ENCODE measurements at regions not wholly inside any gene's neighbourhood (a gene's known extent, or its start where the extent isn't known, plus 50 kb on each side); places are given as distances from the start of the nearest gene placed in this dataset.

DNA sequence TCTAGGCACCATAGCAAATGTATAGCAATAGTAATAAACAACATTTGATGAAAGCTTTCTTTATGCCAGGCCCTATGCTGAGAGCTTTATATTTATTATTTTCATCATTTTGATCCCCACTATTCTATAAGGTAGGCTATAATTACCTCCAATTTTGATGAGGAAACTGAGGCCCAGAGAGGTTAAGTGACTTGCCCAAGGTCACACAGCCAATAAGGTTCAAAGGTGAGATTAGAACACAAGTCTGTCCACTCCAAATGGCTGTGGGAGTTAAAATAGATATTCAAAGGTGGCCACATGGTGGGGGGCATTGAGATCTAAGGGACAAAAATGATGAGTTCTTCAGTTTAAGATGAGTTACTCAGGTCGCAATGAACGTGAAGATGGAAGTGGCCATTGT, 269.9 kb downstream of the BMP7 start:
- no peak for DNase-seq (ENCODE audit: low read depth)

DNA sequence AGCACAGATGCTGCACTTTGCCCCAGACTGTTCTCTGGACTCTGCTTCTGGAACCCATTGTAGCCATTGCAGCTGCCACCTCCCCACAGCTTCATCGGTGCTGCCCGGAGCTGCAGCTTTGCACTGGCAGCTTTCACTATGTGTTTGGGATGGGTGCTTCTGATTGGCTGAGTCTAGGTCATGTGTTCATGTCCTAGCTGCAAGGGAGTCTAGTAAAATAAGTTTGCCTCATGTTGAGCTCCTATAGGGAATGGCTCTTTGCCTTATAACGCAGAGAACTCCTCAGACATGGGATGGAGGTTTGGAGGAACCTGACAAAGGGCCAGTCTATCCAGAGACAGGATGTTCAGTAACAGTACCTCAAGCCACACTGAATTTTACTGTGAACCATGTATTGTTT, 268.0 kb downstream of the BMP7 start:
- no peak for DNase-seq (ENCODE audit: low read depth)

DNA sequence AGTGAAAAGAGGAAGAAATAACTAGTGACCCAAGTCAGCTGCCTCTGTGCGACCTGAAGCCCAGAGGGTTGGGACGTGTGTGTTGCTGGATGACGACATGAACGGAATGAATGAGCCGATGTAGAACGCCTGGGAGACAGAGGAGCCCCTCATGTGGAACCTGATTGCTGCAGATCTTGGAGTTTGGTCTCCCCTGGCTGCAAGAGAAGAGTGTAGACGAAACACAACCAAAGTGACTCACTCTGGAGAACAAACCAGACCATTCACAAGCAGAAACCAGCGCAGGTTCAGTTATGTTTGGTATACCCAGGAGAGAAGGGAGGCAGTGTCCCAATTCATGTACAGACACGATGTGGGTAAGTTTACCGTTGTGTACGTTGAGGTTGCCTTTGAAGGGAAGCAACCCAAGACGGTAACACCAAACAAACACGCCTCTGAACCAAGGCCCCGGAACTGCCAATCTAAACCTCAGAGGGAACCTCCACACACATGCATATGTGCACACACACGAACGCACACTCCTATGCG, 265.9 kb downstream of the BMP7 start:
- DNase-seq (ENCODE audit: low read depth): no peak

DNA sequence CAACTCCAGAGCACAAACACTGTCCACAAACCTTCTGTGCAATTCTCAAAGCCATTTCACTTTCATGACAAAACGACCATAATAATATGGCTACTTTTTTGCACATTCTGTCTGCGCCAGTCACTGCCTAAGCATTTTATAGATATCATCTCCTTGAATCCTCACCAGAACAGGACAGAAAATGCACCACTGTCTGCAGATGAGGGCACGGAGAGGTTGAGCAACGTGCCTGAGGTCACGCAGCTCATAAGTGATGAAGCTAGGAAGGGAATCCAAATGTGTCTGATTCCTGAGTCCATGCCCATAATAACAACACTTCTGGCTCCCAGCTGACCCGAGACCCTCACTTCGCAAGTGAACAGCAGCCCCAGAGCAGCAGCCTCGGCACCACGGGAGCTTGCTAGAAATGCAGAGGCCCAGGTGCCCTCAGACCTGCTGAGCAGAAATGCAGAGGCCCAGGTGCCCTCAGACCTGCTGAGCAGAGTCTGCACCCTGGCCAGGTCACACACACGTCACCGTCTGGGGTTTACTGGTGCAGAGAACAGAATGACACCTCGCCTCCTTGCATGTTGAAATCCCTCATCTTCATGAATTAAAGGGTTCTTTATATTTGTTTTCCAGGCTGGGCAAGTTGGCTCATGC, 265.2 kb downstream of the BMP7 start:
- no peak for DNase-seq (ENCODE audit: low read depth)

DNA sequence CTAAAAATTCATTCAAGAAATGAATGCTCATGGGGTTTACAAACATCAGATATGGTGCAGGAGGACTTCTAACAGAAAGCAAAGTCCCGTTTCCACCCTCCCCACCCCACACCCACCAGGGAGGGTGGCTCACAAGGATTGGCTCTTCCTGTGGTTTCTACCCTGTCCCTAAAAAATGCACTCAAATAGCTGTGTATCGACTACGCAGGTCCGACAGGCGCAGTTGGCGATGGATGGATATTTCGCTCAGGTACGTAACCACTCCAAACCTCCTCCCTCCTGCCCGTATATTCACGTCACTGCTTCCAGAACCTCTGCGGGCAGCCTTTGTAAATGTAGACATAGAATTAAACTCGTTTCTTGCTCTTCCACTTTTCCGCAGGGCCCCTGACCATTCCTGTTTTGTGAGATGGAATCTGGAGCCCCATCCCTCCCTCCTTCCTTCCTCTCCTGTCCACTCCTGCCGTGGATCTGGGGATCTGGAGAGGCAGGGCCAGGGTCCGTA, 264.3 kb downstream of the BMP7 start:
- no peak for DNase-seq (ENCODE audit: low read depth)

DNA sequence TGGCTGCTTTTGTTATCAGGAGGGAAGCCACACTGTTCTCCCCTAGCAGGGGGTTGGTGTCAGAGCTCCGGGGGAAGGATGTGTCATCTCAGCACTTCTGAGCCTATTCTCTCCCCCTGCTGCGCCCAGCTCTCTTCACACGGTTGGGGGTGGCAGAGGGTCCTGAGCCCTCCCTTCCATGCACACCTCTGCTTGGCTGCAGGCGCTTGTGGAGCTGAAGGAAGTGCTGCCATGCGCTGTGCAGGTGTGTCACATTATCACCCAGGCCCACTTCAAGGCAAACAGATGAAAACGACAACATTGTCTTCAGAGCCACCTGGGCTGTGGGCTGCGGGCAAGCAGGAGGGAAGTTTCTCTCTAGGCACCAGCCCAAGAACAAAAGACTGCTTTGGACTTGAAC, 263.4 kb downstream of the BMP7 start:
- no peak for DNase-seq (ENCODE audit: low read depth)

DNA sequence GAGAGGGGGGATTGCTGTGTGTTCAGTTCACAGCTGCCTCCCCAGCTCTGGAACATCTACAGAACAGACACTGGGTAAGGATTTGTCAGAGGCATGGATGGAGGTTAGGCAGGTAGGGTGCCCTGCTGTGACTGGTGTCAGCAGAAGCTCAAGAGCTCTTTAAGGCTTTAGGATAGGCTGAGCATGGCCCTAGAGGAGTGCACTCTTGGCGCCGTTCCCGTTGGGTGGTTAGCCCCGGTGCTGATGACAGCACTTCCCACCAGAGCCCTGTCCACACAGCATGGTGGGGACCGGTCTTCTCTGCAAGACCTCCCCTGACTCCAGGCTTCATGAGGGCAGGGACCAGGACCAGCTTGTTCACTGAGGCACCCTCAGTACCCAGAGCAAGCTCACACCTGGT, 262.0 kb downstream of the BMP7 start:
- DNase-seq (ENCODE audit: low read depth): no peak

DNA sequence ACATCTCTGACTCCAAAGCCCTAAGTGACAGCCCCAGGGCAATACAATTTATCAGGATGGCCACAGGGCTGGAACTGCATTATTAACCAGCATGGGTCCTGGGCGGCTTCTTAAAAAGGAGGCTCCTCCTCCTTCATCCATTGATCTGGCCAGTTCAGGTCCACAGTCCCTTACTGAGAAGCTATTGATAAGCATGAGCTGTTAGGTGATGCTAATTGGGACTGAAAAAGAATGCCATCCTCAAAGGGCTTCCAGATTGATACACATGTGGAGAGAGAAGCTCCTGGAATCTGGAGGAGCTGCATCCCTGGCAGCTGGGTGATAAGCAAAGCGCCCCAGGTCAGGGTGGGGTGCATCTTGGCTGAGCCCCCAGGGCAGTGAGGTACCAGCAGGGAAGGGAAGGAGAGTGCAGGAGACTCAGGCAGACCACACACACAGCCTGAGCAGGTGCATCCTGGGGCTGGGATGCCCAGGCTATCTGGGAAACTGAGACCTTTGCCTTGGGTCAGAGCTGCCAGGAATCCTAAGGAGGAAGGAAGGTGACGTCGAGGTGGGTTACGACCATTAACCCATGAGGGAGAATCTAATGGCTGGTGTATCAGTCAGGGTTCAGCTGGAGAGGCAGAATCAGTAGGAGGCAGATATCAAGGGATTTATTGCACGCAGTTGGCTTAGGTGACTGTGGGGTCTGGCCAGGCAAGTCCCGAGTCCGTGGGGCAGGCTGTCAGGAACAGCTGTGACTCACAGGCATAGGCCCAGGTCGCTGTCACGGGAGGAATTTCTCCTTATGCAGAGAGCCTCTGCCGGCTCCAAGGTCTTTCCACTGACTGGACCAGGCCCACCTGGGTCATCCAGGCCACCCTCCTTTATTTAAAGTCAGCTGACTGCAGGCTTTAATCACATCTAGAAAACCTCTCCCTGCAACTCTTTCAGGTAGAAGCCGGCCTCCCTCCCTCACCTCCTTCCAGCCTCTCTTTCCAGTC, 261.2 kb downstream of the BMP7 start:
- no peak for DNase-seq (ENCODE audit: low read depth)

DNA sequence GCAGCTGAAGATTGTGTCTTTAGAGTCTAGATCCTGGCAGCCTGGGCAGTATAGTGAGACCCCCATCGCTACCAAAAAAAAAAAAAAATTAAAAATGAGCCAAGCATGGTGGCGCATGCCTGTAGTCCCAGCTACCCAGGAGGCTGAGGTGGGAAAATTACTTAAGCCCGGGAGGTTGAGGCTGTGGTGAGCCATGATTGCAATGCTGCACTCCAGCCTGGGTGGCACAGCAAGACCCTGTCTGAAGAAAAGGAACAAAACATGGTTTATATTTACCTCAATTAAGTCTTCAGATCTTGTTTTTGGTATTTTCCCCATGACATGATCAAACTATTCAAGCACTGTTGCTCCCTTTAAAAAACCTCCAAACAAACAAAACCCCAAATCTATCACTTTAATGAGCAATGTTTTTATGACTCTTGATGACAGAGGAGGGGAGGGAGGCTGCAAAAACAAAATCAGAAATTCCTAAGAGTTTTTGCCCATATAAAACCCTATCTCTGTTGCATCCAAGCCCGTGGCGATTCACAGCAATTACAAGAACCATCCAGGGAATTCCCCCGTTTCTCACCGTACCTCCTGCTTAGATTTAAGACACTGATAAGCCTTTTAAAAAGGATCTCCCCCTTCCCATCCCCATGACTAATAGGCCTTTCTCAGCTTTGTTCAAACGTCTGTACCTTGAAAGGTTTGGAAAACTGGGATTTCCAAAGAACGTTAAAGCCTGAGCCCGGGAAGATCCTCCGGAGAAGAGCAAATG, 259.9 kb downstream of the BMP7 start:
- DNase-seq (ENCODE audit: low read depth): no peak

DNA sequence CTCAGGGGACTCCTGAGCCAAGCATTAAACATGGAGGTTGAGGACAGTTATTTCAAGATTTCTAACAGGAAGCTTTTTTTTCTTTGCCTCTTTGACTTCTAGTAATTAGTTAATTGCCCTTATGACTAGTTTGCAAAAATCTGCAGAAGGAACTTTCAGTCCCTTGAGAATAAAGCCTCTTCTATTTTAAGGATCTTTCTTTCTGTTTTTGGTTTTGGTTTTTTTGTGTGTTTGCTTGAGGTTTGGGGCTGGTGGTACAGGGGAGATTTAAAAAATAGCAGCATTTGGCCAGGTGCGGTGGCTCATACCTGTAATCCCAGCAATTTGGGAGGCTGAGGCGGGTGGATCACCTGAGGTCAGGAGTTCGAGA, 259.3 kb downstream of the BMP7 start:
- DNase-seq (ENCODE audit: low read depth): no peak

DNA sequence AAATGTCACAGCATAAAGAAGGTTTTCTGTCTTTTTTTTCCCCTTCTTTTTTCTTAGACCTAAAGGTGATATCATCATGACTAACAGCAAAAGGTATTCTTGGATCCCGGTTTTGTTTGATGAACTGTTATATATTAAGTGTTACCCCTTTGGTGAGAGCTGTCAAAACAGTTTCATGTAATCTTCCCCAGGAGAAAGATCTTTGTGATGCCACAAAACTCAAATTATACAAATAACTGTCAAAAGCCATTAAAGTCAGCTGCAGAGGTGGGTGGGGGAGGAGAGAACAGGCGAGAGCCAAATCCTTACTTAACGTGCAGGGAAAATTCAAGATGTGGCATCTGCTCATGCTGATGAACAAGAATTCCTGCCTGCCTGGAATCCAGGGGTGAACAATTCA, 258.2 kb downstream of the BMP7 start:
- no peak for DNase-seq (ENCODE audit: low read depth)

DNA sequence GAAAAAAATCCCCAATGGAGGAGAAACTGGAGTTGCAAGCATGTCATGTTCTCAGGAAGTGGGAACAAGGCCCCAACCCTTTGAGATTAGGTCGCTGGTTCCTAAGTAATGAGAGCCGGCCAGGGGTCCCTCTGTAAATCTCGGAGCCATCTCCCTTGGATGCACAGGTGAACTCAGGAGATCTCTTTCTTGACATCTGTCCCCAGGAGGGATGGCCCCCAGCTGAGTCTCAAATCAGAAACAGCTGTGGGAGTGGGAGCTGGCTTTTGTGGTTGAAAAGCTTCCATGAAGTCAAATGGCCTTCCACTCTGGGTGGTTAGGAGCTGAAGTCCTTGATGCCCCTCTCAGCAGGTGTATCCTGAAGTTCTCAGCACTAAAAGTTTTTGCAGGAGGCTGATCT, 257.1 kb downstream of the BMP7 start:
- DNase-seq (ENCODE audit: low read depth): no peak

DNA sequence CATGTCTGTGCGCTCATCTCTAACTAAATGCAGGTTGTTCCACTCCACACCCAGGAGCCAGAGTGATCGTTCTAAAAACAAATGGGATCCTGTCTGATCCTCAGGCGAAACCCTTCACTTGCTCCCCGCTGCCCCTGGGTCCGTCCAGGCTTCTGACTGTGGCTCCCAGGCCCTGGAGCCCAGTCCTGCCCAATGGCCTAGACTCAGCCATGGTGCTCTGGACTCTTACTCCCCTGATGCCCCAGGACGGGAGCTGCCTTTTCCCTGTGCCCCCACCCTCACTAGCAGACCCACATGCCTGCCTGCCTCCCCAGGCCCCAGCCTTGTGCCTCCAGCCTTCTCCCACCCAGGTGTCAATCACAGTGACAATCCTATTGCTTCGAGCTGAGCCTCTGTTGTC, 256.7 kb downstream of the BMP7 start:
- no peak for DNase-seq (ENCODE audit: low read depth)

DNA sequence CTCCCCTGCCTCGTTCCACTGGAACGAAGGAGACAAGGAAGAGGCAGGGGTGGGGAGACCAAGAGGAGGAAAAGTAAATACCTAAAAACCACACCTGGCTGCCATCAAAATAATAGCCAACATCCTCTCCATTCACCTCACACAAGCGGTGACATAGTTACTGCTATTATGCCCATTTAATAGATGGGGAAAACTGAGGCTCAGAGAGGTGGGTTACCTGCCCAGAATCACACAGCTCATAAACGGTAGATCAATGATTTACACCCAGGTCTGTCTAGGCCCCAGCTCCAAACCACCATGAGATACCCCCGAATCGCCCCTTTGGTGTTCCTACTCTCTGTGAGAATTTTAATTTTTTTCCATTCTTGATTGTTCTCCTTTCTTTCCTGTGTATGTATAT, 253.8 kb downstream of the BMP7 start:
- no peak for DNase-seq (ENCODE audit: low read depth)

DNA sequence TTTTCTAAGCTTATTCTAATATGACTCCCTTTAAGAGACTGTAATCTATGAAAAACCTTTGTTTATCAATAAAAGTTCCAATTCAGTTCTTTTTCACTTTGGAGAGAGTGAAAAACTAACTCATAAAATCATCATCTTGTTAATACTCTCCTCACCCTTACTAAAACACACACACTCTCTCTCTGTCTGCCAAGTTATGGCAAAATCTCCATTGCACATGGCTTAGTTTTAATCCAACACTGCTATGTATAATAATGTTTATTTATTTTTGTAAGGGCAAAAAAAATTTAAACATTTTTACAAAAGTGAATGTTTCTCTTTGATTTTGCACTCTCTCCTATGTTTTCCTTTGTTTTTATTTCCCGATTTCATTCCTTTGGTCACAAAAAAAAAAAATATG, 253.2 kb downstream of the BMP7 start:
- no peak for DNase-seq (ENCODE audit: low read depth)

DNA sequence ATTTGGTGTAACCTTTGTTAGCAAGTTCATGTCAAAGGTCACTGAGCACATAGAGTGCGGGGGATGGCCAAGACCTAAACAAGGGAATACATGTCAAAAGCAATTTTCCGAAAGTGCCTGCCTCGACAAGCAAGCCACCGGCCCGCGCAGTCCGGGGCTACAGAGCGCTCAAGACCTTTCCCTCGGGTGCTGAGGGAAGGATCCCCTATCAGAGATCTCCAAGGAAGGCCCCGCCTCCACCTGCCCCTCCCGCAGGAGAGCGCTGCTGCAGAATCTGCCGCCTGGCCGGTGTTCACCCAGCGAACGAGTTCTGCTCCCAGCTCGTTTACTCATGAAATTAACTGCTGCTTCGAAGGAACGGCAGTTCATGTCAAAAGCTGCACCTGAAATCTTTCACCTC, 252.7 kb downstream of the BMP7 start:
- no peak for DNase-seq (ENCODE audit: low read depth)

DNA sequence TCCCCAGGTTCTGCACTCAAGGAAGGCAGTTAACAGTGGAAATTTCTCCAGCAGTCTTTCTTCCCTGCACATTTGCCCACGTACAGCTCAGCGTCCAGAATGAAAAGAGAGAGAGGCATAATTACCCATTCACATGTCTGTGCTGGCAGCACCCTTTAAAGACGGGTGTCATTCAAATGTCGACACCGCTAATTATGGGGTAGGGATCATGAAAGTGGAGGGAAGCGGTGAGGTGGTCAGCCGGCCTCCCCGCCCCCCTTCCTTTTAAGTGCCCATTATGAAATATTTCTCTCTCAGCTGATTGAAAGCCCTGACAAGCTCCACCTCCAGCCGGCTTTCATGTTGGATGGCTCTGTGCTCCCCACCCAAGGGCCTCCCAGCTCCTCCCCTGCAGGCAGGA, 246.1 kb downstream of the BMP7 start:
- no peak for DNase-seq (ENCODE audit: low read depth)

DNA sequence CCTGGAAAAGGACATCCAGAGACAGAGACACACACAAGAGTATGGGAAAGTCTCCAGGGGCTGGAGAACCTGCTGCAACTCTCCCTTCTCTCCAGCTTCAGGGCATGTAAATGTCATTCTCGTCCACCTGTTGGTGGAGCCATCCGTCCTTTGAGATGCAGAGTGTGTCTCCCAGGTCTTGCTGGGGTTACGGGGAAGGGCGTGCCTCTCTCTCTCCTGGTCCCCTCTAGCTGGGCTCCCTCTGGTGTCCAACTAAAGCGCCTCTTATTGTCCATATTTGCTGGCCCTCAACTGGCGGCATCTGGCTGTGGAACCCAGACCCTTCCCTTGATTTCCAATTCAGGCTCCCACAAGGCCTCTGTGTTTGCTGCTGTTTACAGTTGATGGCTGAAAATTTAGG, 244.1 kb downstream of the BMP7 start:
- no peak for DNase-seq (ENCODE audit: low read depth)

DNA sequence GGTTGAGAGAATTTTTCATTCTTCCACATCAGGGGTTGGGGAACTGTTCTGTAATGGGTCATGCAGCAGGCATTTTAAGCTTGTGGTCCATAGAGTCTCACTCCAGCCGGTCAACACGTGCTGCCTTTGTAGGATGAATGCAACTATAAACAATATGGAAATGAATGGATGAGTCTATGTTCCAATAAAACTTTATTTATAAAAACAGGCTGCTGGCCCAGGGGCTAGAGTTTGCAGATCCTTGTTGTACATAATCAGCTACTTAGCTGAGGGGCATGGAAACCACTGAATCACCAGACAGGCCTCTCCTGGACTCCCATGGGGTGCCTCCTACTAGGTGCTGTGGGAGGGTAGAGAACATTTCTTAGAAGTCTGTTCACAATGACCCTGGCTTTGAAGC, 243.4 kb downstream of the BMP7 start:
- DNase-seq (ENCODE audit: low read depth): no peak

DNA sequence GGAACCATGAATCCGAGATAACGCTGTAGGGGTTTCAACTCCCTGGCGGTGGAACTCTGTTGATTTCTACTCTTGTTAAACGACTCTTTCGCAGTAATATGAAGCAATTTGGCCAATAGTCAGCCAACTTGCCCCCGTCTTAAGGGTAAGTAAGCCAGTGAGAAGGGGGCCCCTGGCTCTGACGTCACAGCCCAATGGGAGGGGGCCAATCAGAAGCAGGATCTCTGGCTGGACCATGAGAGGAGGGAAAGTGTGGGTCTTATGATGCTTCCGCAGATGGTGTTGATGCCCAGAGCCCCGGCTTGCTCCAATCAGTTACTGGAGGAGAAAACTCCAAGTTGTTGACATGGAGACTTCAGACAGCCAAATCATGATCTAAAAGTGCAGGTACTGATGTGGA, 242.4 kb downstream of the BMP7 start:
- no peak for DNase-seq (ENCODE audit: low read depth)

DNA sequence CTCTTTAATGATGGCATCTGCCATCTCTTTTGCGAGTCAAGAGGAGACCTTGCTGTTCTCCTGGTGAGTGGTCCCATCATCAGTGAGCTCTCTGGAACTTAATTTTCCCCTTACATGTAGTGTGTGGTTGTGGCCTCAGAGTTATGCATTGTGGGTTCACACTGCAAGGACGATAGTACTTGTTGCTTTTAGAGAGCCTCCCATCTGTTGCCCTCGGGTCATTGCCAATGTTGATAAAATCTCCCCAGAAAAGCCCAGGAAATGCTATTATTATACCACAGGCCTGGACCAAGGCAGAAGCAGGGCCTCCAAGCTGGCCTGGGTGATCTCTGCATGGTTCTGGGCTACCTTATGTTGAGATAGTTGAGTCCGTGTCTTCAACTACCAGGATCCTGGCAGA, 241.6 kb downstream of the BMP7 start:
- no peak for DNase-seq (ENCODE audit: low read depth)

DNA sequence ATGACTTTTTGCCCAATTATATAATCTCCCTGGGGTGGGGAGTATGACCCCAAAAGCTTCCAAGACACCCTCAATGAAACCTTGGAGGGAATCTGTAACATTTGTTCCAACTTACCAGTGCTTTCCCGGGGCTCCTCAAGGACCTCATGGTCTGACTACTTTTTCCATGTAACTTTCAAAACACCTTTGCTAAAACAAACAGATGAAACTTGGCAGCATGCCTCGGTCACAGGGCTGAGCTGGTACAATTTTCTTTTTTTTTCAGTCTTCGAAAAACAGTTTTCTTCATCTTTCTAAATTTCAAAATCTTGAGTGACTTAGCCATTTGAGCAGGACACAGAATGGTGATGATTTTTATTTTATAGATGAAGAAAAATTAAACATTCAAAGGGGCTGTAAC, 241.2 kb downstream of the BMP7 start:
- DNase-seq (ENCODE audit: low read depth): no peak
